Brain microvascular endothelial cell (primary cell): ENCODE measurements at regions not wholly inside any gene's neighbourhood (a gene's known extent, or its start where the extent isn't known, plus 50 kb on each side); places are given as distances from the start of the nearest gene placed in this dataset.

Source experiments
- DNase-seq: peaks from one replicate; pipeline ENCODE4 v3.0.0-alpha.2; 2020
- H3K27ac ChIP-seq: fragments of 250-450 bp; sonication (Bioruptor Pico); 2 replicates; pipeline ENCODE4 v1.5.1; 2020; ENCODE audit warnings: mild to moderate bottlenecking, moderate library complexity
- H3K27me3 ChIP-seq: fragments of 250-450 bp; sonication (Bioruptor Pico); replicated peaks from 2 replicates; pipeline ENCODE4 v1.5.1; 2020; ENCODE audit warnings: mild to moderate bottlenecking
- H3K36me3 ChIP-seq: fragments of 250-450 bp; sonication (Bioruptor Pico); replicated peaks from 2 replicates; pipeline ENCODE4 v1.5.1; 2020; ENCODE audit warnings: mild to moderate bottlenecking
- H3K4me3 ChIP-seq: 2 replicates; pipeline ENCODE4 v1.5.1; 2011; ENCODE audit warnings: low read depth, mild to moderate bottlenecking, control low read depth, low read length, moderate library complexity
- CTCF ChIP-seq: IDR thresholded peaks from 2 replicates; pipeline ENCODE4 v1.5.1; 2011; ENCODE audit warnings: low read depth, mild to moderate bottlenecking, moderate library complexity, low read length, control low read depth, inconsistent platforms; ENCODE audit errors: missing control alignments
- in situ Hi-C: cut with HindIII; loops from 2 replicates; pipeline ENCODE4 v1.10.0; 2017; ENCODE audit warnings: low sequenced_read_pairs, low pct_ligation_motif_present

- Histone ChIP-seq H3K27me3 (peaks cover 3% of the 10 kb centered on the region), H3K36me3 (no peaks in the 10 kb centered on the region), H3K4me3 (no peak overlapping the region), H3K27ac (no peak overlapping the region)
- no peak for DNase-seq
- TF ChIP-seq CTCF: no peak
- in situ Hi-C loops: no loop called here
These were observed 106.0 kb upstream of the PTPN3 start for GRCh38 chr9:109604131-109604530.

GRCh38 chr9:109604781-109605180 lies 106.7 kb upstream of the PTPN3 start:
- DNase-seq: no peak
- no peak for TF ChIP-seq CTCF
- no peaks in the 10 kb centered on the region for H3K36me3 ChIP-seq
- in situ Hi-C loops: no loop called here
- H3K27ac ChIP-seq: no peak overlapping the region
- H3K4me3 ChIP-seq: no peak overlapping the region
- H3K27me3 ChIP-seq: peaks cover 3% of the 10 kb centered on the region

- TF ChIP-seq CTCF: no peak
- H3K36me3 ChIP-seq: no peaks in the 10 kb centered on the region
- H3K27ac ChIP-seq: no peak overlapping the region
- in situ Hi-C loops: no loop called here
- no peaks in the 10 kb centered on the region for H3K27me3 ChIP-seq
- H3K4me3 ChIP-seq: no peak overlapping the region
- DNase-seq: no peak
These were observed 111.0 kb upstream of the PTPN3 start for GRCh38 chr9:109609060-109609459.

- no peak for DNase-seq
- H3K36me3 ChIP-seq: no peaks in the 10 kb centered on the region
These were observed 118.5 kb upstream of the PTPN3 start for GRCh38 chr9:109616571-109617120.

GRCh38 chr9:109619310-109619709 lies 121.2 kb upstream of the PTPN3 start:
- H3K36me3 ChIP-seq: no peaks in the 10 kb centered on the region
- H3K27ac ChIP-seq: no peak overlapping the region
- no peak for DNase-seq
- TF ChIP-seq CTCF: no peak
- H3K27me3 ChIP-seq: no peaks in the 10 kb centered on the region
- in situ Hi-C loops: no loop called here
- H3K4me3 ChIP-seq: no peak overlapping the region

More at GRCh38 chr9:109616571-109617120, 118.5 kb upstream of the PTPN3 start:
- H3K4me3 ChIP-seq: no peak overlapping the region
- H3K27ac ChIP-seq: no peak overlapping the region
- in situ Hi-C loops: no loop called here
- TF ChIP-seq CTCF: no peak
- no peaks in the 10 kb centered on the region for H3K27me3 ChIP-seq

- Histone ChIP-seq H3K36me3 (no peaks in the 10 kb centered on the region), H3K4me3 (no peak overlapping the region), H3K27me3 (peaks cover 11% of the 10 kb centered on the region), H3K27ac (no peak overlapping the region)
- DNase-seq: no peak
- in situ Hi-C loops: no loop called here
- TF ChIP-seq CTCF: no peak
These were observed 126.0 kb upstream of the PTPN3 start for GRCh38 chr9:109624143-109624542.
